Esophagus squamous epithelium (tissue), 5 donors: ENCODE measurements at regions not wholly inside any gene's neighbourhood (a gene's known extent, or its start where the extent isn't known, plus 50 kb on each side); places are given as distances from the start of the nearest gene placed in this dataset.
"Not testable (repeated sequence)": the region's sequence is repeated elsewhere in the genome, so short reads cannot be mapped to it uniquely, and the experiment has no call there.

ENCODE experiments used
- DNase-seq: peaks from one replicate; lab custom pipeline; 2025; lab: John Stamatoyannopoulos, UW
- H3K27ac ChIP-seq, 4 donors: fragments of 200-600 bp; sonication (generic); one replicate each; pipeline ENCODE4 v1.5.1; 2016 to 2019; ENCODE audit warnings: mild to moderate bottlenecking in 1 of 4
- H3K27me3 ChIP-seq, 4 donors: fragments of 200-600 bp; sonication (generic); 1 replicate in 3 of 4; 2 replicates in 1 of 4; pipeline versions ENCODE4 v1.5.1 to v1.6.0; 2017 to 2021; ENCODE audit warnings: antibody characterized with exemption in 1 of 4
- H3K36me3 ChIP-seq, 3 donors: fragments of 200-600 bp; sonication (generic); one replicate each; pipeline ENCODE4 v1.5.1; 2016 to 2019
- H3K4me1 ChIP-seq, 3 donors: fragments of 200-600 bp; sonication (generic); one replicate each; pipeline ENCODE4 v1.5.1; 2017 to 2019
- H3K4me3 ChIP-seq, 4 donors: fragments of 200-600 bp; sonication (generic); 1 replicate in 3 of 4; 2 replicates in 1 of 4; pipeline ENCODE4 v1.5.1; 2016 to 2019; ENCODE audit warnings: mild to moderate bottlenecking in 2 of 4, moderate library complexity in 1 of 4
- H3K9me3 ChIP-seq, 3 donors: fragments of 200-600 bp; sonication (generic); one replicate each; pipeline ENCODE4 v1.5.1; 2016 to 2019
- CTCF ChIP-seq, 6 experiments: fragments of 450-650 bp in 4 of 6; fragments of 200-600 bp in 2 of 6; sonication (generic) in 2 of 6; IDR thresholded peaks; one replicate each; pipeline ENCODE4 v1.5.1; 2016 to 2019; ENCODE audit warnings: antibody characterized with exemption in 6 of 6, mild to moderate bottlenecking in 4 of 6, moderate library complexity in 4 of 6
- POLR2A ChIP-seq, 4 donors: fragments of 450-650 bp; IDR thresholded peaks; one replicate each; pipeline ENCODE4 v1.6.1; 2017; ENCODE audit warnings: antibody characterized with exemption in 4 of 4, mild to moderate bottlenecking in 4 of 4, moderate library complexity in 3 of 4
- WGBS, 2 donors: methylation state at CpG; one replicate each; pipeline ENCODE4 v1.1.5; 2018; 5-methylcytosine and 5-hydroxymethylcytosine counted together
- intact Hi-C: fragments of 100-400 bp; cut with DNase I; formaldehyde crosslinking; loops from one replicate; pipeline ENCODE4 v1.15.0; 2022
- donor health status: DM: yes; HTN: yes; CAD: no.

GRCh38 chr2:67612576-67613042 lies 215.5 kb downstream of the ETAA1 start:
- no peaks in the 10 kb centered on the region for H3K4me1 ChIP-seq
- 48 to 49% methylated on average over 4 of the region's 4 CpGs for WGBS, 2 donors
- H3K27ac ChIP-seq: no peak overlapping the region
- H3K4me3 ChIP-seq: no peak overlapping the region
- H3K36me3 ChIP-seq: no peaks in the 10 kb centered on the region
- DNase-seq: no peak
- no peaks in the 10 kb centered on the region for H3K9me3 ChIP-seq
- H3K27me3 ChIP-seq: no peaks in the 10 kb centered on the region
- intact Hi-C loops: no loop called here
- no peak for TF ChIP-seq CTCF (IDR thresholded peaks at IDR 0.05)
- TF ChIP-seq POLR2A (IDR thresholded peaks at IDR 0.05): no peak

GRCh38 chr2:67613227-67613626 lies 216.1 kb downstream of the ETAA1 start:
- Histone ChIP-seq H3K27ac (no peak overlapping the region), H3K4me1 (no peaks in the 10 kb centered on the region), H3K9me3 (no peaks in the 10 kb centered on the region), H3K27me3 (no peaks in the 10 kb centered on the region), H3K4me3 (no peak overlapping the region), H3K36me3 (no peaks in the 10 kb centered on the region)
- DNase-seq: no peak
- TF ChIP-seq CTCF (IDR thresholded peaks at IDR 0.05) (no peak), POLR2A (IDR thresholded peaks at IDR 0.05) (no peak)
- WGBS, 2 donors: 57 to 60% methylated on average over 1 of the region's 1 CpG
- intact Hi-C loops: no loop called here

- WGBS, 2 donors: 83 to 92% methylated on average over 1 of the region's 1 CpG
- H3K27me3 ChIP-seq: no peaks in the 10 kb centered on the region
- no peak overlapping the region for H3K27ac ChIP-seq
- no peaks in the 10 kb centered on the region for H3K36me3 ChIP-seq
- H3K9me3 ChIP-seq: no peaks in the 10 kb centered on the region
- TF ChIP-seq POLR2A (IDR thresholded peaks at IDR 0.05) (no peak), CTCF (IDR thresholded peaks at IDR 0.05) (no peak)
- no peaks in the 10 kb centered on the region for H3K4me1 ChIP-seq
- intact Hi-C loops: no loop called here
- DNase-seq: no peak
- H3K4me3 ChIP-seq: no peak overlapping the region
Observed at GRCh38 chr2:67614454-67614853, 217.3 kb downstream of the ETAA1 start.

GRCh38 chr2:67616749-67617148 lies 219.6 kb downstream of the ETAA1 start:
- H3K4me3 ChIP-seq: no peak overlapping the region
- DNase-seq: no peak
- no peaks in the 10 kb centered on the region for H3K36me3 ChIP-seq
- H3K9me3 ChIP-seq: no peaks in the 10 kb centered on the region
- no peaks in the 10 kb centered on the region for H3K4me1 ChIP-seq
- 8 to 82% methylated on average over 1 of the region's 1 CpG for whole genome bisulfite sequencing, 2 donors
- no peak overlapping the region for H3K27ac ChIP-seq
- intact Hi-C loops: no loop called here
- no peaks in the 10 kb centered on the region for H3K27me3 ChIP-seq
- TF ChIP-seq CTCF (IDR thresholded peaks at IDR 0.05) (no peak), POLR2A (IDR thresholded peaks at IDR 0.05) (no peak)

GRCh38 chr2:67619204-67619603 lies 222.1 kb downstream of the ETAA1 start:
- intact Hi-C loops: no loop called here
- H3K4me1 ChIP-seq: no peaks in the 10 kb centered on the region

GRCh38 chr2:67623741-67624140 lies 226.6 kb downstream of the ETAA1 start:
- H3K9me3 ChIP-seq, H3K4me3 ChIP-seq, intact Hi-C loops, H3K27me3 ChIP-seq, H3K36me3 ChIP-seq, H3K27ac ChIP-seq, DNase-seq, H3K4me1 ChIP-seq: not testable (repeated sequence)
- 84 to 90% methylated on average over 2 of the region's 2 CpGs for WGBS, 2 donors

More at GRCh38 chr2:67619204-67619603, 222.1 kb downstream of the ETAA1 start:
- DNase-seq: no peak
- no peak for TF ChIP-seq CTCF (IDR thresholded peaks at IDR 0.05)
- TF ChIP-seq POLR2A (IDR thresholded peaks at IDR 0.05): no peak
- no peaks in the 10 kb centered on the region for H3K9me3 ChIP-seq
- H3K27ac ChIP-seq: no peak overlapping the region
- no peak overlapping the region for H3K4me3 ChIP-seq
- H3K27me3 ChIP-seq: no peaks in the 10 kb centered on the region
- H3K36me3 ChIP-seq: no peaks in the 10 kb centered on the region
